ENCODE measurements at regions not wholly inside any gene's neighbourhood (a gene's known extent, or its start where the extent isn't known, plus 50 kb on each side); places are given as distances from the start of the nearest gene placed in this dataset.

DNA sequence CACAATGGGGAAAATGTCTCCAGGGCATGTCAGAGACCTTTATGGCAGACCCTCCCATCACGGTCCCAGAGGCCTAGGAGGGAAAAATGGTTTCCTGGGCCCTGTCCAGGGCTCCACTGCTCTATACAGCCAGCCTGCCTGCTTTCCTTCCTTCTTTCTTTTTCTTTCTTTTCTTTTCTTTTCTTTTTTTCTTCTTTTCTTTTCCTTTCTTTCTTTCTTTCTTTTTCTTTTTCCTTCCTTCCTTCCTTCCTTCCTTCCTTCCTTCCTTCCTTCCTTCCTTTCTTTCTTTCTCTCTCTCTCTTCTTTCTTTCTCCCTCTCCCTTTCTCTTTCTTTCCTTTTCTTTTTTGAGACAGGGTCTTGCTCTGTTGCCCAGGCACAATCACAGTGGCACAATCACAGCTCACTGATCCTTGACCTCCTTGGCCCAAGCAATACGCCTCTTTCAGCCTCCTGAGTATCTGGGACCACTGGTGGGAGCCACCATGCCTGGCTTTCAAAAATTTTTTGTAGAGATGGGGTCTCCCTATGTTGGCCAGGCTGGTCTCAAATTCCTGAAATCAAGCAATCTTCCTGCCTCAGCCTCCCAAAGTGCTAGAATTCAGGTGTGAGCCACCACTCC, 106.9 kb downstream of the BACH1 start:
- ATAC-seq (ENCODE audit: low read depth) (no peak), DNase-seq (no peak)
- H2AK5ac ChIP-seq (ENCODE audit: low read depth, low read length) = no peak overlapping the region
- H3K9me1 ChIP-seq (ENCODE audit: insufficient read depth, low read length) = no peaks in the 10 kb centered on the region
- H3K4me3 ChIP-seq (ENCODE audit: insufficient read depth, low read depth, low read length) = no peak overlapping the region
- no peaks in the 10 kb centered on the region for H3K27me3 ChIP-seq (ENCODE audit: control insufficient read depth, insufficient read depth, low read length)
- H4K5ac ChIP-seq (ENCODE audit: low read depth, low read length) = no peak overlapping the region
- H3K4ac ChIP-seq (ENCODE audit: low read depth, low read length) = no peak overlapping the region
- TF ChIP-seq MXI1 (IDR thresholded peaks at IDR 0.05; ENCODE audit: borderline replicate concordance, low read depth, low read length) (no peak), SMC3 (IDR thresholded peaks at IDR 0.05; ENCODE audit: low read depth, low read length) (no peak)
- TF ChIP-seq, protein P1, sequence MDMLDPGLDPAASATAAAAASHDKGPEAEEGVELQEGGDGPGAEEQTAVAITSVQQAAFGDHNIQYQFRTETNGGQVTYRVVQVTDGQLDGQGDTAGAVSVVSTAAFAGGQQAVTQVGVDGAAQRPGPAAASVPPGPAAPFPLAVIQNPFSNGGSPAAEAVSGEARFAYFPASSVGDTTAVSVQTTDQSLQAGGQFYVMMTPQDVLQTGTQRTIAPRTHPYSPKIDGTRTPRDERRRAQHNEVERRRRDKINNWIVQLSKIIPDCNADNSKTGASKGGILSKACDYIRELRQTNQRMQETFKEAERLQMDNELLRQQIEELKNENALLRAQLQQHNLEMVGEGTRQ (IDR thresholded peaks at IDR 0.05; ENCODE audit: low read depth, low read length) = no peak
- 0 out of 4 replicates have a peak, but pooled peaks cover 0 to 7% of the 10 kb centered on the region in 2 experiments for H3K79me1 ChIP-seq (ENCODE audit: low read depth in 1 of 2, low read length in 2 of 2)
- H2BK15ac ChIP-seq (ENCODE audit: low read depth, low read length) = no peak overlapping the region
- H3K56ac ChIP-seq (ENCODE audit: extremely low read depth, insufficient read depth, low read length) = no peak overlapping the region
- H3K9me3 ChIP-seq (ENCODE audit: control insufficient read depth, insufficient read depth, low read length) = no peaks in the 10 kb centered on the region
- no peak overlapping the region for H2BK5ac ChIP-seq (ENCODE audit: low read depth, low read length, poor library complexity, severe bottlenecking)
- no peak overlapping the region for H3K4me2 ChIP-seq (ENCODE audit: low read depth, low read length)
- no CpG with 5 or more reads among the region's 2 CpGs for WGBS, 2 experiments (ENCODE audit: extremely low coverage in 2 of 2, insufficient read length in 1 of 2)
- H3K14ac ChIP-seq (replicated peaks; ENCODE audit: low read depth, low read length) = no peak overlapping the region
- H3K9ac ChIP-seq (ENCODE audit: low read depth, low read length) = no peak overlapping the region
- no peak overlapping the region for H4K91ac ChIP-seq (ENCODE audit: insufficient read depth, low read depth, low read length)
- BruUV-seq (replicated peaks) = no TSS peak
- H3K27ac ChIP-seq (ENCODE audit: insufficient read depth, low read length) = no peak overlapping the region
- intact Hi-C loops (cut with micrococcal nuclease) (no loop called here), dilution Hi-C loops (cut with HindIII; ENCODE audit: low sequenced_read_pairs, unreplicated experiment) (no loop called here), in situ Hi-C loops (cut with MboI; ENCODE audit: low sequenced_read_pairs) (no loop called here)
- CTCF ChIA-PET = interaction anchor here (0.6 kb wide), 1 partner anchor 66 kb away, joined by 3 read pairs; no protein-coding TSS in a partner anchor
- H3K18ac ChIP-seq (ENCODE audit: low read depth, low read length) = no peak overlapping the region
- H4K8ac ChIP-seq (ENCODE audit: low read depth in 2 of 2, low read length in 2 of 2) = no peak overlapping the region
- no peak overlapping the region for H2AK9ac ChIP-seq (replicated peaks; ENCODE audit: low read depth, low read length, poor library complexity)
- H3K36me3 ChIP-seq (ENCODE audit: control insufficient read depth, insufficient read depth, low read length) = no peaks in the 10 kb centered on the region
- H2BK120ac ChIP-seq (ENCODE audit: low read depth, low read length) = no peak overlapping the region
- H4K20me1 ChIP-seq (ENCODE audit: insufficient read depth, low read length) = no peaks in the 10 kb centered on the region
- H2BK20ac ChIP-seq (ENCODE audit: low read depth, low read length) = no peak overlapping the region
- POLR2A ChIA-PET (ENCODE audit: unreplicated experiment) = no interaction called here
- no peaks in the 10 kb centered on the region for H3K4me1 ChIP-seq (ENCODE audit: control insufficient read depth, insufficient read depth, low read length)
- no peak overlapping the region for H3K23ac ChIP-seq (ENCODE audit: low read depth, low read length)
- no peak overlapping the region for H2AFZ ChIP-seq (replicated peaks; ENCODE audit: low read length, poor library complexity)
